ENCODE measurements at regions not wholly inside any gene's neighbourhood (a gene's known extent, or its start where the extent isn't known, plus 50 kb on each side); places are given as distances from the start of the nearest gene placed in this dataset.
"Not testable (repeated sequence)": the region's sequence is repeated elsewhere in the genome, so short reads cannot be mapped to it uniquely, and the experiment has no call there.

GRCh38 chr21:28703861-28704260, 288.8 kb downstream of the LTN1 start:
- no peak for DNase-seq (ENCODE audit: low spot score)

GRCh38 chr21:28699596-28700259, 292.9 kb downstream of the LTN1 start:
- no peak for DNase-seq (ENCODE audit: low spot score)

DNA sequence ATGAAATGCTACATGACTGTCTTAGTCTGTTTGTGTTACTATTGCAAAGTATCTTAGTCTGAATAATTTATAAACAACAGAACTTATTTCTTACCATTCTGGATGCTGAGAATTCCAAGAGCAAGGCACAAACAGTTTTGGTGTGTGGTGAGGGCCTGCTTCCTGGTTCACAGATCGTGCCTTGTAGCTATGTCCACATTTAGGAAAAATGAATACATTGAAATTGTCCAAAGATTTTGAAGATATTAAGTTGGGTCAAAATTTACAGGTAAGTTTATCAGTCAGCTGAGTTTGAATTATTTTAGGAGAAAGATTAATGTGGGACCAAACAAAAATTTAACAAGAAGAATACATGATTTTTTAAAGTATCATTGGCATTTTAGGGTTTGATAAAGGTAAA, 293.5 kb downstream of the LTN1 start:
- DNase-seq (ENCODE audit: low spot score) = no peak

- DNase-seq (ENCODE audit: low spot score) = no peak
These were observed 295.8 kb downstream of the LTN1 start for GRCh38 chr21:28696844-28697410.

- DNase-seq (ENCODE audit: low spot score) = no peak
These were observed 299.2 kb downstream of the LTN1 start for GRCh38 chr21:28693476-28693875.

- no peak for DNase-seq (ENCODE audit: low spot score)
These were observed 302.5 kb downstream of the LTN1 start for GRCh38 chr21:28690196-28690595.

DNA sequence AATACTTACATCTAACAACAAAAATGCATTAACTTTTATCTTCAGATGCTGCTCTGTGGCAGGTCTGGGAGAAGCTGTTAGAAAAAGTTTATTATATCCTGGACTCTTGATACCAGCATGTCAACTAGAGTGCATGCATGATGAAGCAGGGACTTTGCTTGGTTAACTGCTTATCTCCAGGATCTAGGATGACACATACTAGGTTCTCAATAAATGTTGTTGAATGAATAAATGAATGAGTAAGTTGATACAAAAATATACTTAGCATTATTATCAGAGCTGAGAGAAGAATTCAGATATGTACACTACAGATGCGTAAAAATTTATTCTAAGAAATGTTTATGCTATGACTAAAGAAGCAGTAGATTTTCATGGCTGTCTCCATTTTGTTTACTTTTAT, 304.3 kb downstream of the LTN1 start:
- DNase-seq (ENCODE audit: low spot score) = no peak

- no peak for DNase-seq (ENCODE audit: low spot score)
These were observed 305.1 kb downstream of the LTN1 start for GRCh38 chr21:28687586-28687985.

- no peak for DNase-seq (ENCODE audit: low spot score)
These were observed 308.5 kb downstream of the LTN1 start for GRCh38 chr21:28683982-28684752.

DNA sequence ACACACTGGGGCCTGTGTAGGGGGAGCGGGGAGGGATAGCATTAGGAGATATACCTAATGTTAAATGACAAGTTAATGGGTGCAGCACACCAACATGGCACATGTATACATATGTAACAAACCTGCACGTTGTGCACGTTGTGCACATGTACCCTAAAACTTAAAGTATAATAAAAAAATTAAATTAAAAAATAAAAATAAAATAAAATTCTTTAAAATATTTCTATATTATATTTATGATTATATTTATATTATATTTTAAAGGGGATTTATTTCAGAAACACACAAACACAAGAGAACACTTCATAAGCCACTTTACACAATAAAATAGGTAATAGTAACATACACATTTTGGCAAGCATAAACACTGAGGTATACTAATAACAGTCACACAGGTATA, 309.8 kb downstream of the LTN1 start:
- DNase-seq (ENCODE audit: low spot score) = not testable (repeated sequence)

DNA sequence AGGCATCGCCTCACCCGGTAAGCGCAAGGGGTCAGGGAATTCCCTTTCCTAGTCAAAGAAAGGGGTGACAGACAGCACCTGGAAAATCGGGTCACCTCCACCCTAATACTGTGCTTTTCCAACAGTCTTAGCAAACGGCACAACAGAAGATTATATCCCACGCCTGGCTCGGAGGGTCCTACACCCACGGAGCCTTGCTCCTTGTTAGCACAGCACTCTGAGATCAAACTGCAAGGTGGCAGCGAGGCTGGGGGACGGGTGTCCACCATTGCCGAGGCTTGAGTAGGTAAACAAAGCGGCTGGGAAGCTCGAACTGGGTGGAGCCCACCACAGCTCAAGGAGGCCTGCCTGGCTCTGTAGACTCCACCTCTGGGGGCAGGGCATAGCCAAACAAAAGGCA, 315.6 kb downstream of the LTN1 start:
- DNase-seq (ENCODE audit: low spot score) = not testable (repeated sequence)

GRCh38 chr21:28675331-28676041, 317.2 kb downstream of the LTN1 start:
- no peak for DNase-seq (ENCODE audit: low spot score)

DNA sequence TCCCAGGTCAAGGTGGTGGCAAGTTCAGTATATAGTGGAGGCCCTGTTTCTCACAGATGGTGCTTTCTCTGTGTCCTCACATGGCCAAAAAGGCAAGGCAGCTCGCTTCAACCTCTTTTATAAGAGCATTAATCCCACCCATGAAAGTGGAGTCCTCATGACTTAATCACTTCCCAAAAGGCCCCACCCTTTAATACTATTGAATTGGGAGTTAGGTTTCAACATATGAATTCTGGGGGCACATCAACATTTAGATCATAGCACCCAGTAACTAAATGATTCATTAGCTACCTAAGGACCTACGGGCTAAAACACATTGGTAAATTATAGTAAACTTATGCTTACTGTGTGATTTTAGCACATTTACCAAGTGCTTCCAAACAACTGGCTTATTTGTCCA, 317.9 kb downstream of the LTN1 start:
- no peak for DNase-seq (ENCODE audit: low spot score)

DNA sequence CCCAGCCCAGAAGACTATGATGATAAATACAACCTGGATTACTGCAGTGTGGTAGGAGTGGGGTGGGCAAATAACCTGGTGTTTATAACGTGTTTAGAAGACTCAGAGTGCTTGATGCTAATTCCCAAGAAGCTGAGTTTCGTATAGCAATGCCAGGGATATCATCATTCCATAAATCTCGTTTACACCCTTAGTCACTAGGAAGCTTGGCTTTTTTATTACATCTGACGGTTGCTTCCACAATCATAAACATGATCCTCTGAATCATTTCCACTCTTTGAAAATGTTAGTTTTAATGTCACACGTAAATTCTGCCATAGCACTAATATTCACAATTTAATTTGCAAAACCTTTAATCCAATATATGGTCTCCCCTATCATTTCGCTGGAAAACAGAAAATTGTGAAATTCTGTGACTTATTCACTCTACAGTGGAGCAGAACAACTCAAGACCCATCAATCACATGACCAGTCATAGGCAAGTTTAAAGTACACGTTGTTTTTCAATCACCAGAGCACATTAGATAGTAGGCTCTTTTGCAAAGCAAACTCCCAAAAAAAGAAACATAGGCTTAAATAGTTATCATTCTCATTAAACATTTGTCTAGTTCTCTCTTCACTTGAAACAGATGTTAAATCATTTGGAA, 321.0 kb downstream of the LTN1 start:
- no peak for DNase-seq (ENCODE audit: low spot score)

GRCh38 chr21:28669971-28670653, 322.6 kb downstream of the LTN1 start:
- DNase-seq (ENCODE audit: low spot score) = no peak

GRCh38 chr21:28669321-28669720, 323.4 kb downstream of the LTN1 start:
- DNase-seq (ENCODE audit: low spot score) = no peak

DNA sequence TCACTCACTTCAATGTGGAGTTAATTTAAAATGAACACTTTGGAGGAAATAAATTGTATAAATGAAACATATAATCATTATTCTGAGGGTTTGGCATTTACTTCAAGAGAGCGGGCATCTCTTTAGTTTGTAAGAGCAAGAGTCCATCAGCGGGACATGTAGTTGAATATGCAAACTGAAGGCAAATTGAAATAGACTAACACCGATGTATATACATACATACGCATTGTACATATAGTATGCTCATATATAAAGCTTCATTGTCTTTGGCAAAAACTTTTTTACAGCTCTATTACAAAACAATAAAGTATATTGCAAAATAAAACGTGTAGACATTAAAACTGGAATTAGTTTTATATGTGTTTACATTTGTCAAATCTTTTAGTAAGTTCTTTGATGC, 328.9 kb downstream of the LTN1 start:
- DNase-seq (ENCODE audit: low spot score) = no peak

GRCh38 chr21:28663111-28663693, 329.5 kb downstream of the LTN1 start:
- no peak for DNase-seq (ENCODE audit: low spot score)

DNA sequence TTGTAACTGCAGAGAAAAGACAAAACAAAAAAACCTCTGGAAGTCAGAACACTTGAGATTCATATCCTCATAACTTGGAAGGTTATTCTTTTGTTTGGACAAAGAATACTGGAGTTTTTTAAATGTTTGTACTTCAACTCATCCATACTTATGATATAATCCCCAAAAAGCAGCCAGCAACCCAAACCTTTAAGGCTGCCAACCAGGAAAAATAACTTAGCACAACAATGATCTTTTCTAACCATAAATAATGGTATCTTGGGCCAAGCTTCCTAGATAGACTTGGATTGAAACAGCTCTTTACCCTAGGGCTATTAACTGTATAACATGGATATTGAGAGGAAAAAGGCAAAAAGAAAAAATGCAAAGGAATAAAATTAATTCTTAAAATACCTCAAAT, 335.1 kb downstream of the LTN1 start:
- no peak for DNase-seq (ENCODE audit: low spot score)

DNA sequence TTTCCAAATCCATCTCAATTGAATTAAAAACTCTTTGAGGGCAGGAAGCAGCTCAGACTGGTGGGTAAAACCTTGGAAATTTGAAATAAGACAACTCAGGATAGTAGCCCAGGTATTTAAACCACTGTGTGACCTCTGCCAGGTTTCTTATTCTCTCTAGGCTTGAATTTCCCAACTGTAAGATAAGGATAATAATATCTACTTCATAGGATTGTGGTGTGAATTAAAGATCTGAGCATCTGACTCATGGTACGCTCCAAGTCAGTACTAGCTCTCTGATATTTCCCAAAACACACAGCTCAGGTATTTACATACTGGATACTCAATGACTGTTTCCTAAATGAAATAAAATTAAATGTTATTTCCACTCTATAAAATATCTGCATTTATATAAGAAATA, 337.2 kb downstream of the LTN1 start:
- no peak for DNase-seq (ENCODE audit: low spot score)

- DNase-seq (ENCODE audit: low spot score) = no peak
These were observed 338.3 kb downstream of the LTN1 start for GRCh38 chr21:28654406-28654805.
